ENCODE measurements at regions not wholly inside any gene's neighbourhood (a gene's known extent, or its start where the extent isn't known, plus 50 kb on each side); places are given as distances from the start of the nearest gene placed in this dataset.

DNA sequence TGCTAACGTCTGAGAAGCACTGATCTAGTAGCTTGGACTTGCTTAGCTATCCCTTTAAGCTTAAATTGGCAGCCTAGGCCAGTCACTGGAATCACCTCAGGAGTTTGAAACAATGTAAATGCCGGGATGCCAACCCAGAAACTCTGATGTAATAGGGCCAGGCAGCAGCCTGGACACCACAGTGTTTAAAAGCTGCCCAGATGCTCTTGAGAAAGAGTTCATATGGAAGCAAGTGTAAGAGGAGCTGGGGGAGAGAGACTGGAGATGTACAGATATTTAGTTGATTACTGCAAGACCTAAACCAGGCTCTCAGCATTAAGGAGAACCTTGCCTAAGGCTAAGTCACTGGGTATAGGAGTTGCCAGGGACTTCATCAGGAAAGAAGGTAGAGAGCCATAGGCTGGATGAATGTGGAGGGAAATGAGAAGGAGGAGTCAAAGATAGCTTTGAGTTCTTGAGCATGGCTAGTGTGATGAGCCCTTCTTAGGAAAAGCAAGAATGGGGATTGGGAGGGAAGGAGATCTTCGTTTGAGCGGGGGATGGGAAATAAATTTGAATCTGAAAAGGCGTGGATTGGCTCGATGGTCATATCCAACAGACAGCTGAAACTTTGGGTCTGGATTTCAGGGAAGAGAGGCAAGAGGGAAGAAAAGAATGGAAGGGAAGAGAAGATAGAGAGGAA lies 392.9 kb upstream of the WWC1 start:
- no peak for DNase-seq (ENCODE audit: low read depth)

DNA sequence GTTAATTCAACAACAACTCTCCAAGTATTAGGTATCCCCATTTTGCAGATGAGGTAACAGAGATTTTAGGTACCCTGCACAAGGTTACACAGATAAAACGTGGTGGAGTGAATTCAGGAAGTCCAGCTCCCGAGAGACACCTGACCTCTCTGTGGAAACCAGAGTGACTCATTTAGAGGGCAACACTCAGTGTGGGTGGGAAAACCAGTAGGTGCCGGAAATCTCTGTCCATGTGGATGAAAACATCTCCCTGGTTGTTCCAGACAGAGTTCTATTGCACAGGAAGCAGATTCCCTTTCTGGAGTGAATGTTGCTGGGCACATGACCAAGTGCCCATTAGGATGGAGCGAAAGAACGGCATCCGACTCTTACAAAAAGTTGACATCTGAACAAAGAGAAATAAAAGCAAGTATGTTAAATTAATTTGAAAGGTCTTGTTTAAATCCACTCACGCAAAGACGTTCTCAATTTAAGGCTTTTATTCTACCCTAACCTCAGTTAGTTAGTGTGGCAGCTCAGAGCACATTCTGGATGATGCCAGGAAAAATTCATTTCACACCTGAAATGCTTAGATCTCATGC lies 391.9 kb upstream of the WWC1 start:
- no peak for DNase-seq (ENCODE audit: low read depth)

DNA sequence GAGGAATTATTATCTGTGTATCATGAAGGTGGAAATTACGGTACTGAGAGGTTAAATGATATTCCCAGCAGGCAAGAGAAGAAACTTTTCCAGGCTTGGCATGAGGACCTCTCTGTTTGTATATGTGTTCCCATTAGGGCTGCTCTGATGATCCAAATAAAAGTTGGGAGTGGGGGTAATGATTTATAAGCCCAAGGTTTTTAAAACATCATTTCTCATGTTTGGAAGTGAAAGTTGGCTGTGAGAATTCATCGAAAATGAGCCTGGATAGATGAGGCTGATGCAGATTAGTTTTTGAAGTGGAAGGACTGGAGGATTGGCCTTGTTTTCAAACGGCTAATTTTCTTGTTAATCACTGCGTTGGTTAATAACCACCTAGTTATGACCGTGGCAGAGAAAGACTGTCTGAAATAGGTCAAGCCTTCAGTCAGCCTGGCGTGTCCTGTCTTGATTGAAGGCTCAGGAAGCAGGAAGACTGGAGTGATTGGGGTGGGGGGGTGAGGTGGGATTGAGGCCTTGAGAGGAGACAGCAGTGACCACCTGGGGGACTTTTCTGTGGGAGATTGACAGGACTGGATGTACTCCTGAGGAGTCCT lies 391.0 kb upstream of the WWC1 start:
- DNase-seq (ENCODE audit: low read depth): no peak

GRCh38 chr5:167902298-167902697 lies 389.1 kb upstream of the WWC1 start:
- no peak for DNase-seq (ENCODE audit: low read depth)

DNA sequence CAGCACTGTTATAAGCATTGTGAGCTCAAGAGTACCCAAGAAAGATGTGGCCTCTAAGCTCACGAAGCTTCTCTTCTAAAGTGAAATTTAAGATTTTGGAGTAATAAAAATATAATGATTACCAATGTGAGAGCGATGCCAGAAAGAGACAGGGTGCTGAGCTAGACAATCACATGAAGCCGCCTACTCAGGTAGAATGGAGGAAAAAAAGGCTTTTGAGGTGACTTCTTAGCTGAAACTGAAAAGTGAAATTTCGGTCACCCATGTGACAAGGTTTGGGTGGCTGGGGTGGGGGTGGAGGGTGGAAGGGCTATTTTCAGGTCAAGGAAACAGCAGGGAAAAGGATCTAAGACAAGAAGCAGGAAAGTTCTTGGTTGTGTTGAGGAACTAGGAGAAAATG lies 388.2 kb upstream of the WWC1 start:
- no peak for DNase-seq (ENCODE audit: low read depth)

GRCh38 chr5:167903659-167904058 lies 387.8 kb upstream of the WWC1 start:
- DNase-seq (ENCODE audit: low read depth): no peak

DNA sequence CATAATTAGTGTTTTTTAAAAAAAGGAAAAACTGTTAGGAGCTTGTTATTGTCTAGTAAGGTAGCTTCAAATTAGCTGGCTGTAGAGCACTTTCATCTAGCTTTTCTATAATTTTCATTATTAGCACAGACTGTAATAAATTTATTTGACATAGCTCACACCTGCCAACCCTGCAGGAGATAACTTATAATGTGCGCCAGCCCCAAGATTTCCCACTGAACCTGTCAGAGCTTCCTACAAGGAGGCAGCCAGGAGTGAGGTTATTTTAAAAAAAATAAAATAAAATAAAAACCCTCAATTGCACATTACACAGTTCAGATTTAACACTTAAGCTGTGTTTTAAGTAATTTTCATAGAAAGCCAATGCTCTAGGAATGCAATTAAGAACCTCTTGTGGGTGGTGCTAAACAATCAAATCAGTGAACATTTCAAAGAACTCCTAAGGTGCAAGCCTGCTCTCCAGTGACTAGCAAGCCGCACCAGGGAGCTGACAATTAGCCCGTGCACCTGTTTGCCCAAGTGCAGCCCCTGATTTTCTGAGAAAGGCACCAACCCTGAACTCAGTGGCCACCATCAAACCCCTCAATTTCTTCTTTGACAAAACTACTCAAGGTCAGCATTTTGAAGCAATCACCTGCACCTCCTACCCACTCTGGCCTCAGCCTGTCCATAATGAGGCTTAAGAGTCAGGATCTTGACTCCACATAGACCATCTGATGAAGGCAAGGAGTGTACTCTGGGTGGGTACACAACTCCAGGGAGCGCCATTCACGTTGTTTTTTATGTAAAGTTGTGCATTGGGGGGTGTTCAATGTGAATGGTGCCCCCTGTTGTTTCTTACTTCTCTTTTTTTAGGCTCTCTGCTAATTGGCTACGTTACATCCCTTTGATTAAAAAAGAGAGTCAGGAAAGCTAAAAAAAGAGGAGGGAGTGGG lies 385.3 kb upstream of the WWC1 start:
- DNase-seq (ENCODE audit: low read depth): no peak

DNA sequence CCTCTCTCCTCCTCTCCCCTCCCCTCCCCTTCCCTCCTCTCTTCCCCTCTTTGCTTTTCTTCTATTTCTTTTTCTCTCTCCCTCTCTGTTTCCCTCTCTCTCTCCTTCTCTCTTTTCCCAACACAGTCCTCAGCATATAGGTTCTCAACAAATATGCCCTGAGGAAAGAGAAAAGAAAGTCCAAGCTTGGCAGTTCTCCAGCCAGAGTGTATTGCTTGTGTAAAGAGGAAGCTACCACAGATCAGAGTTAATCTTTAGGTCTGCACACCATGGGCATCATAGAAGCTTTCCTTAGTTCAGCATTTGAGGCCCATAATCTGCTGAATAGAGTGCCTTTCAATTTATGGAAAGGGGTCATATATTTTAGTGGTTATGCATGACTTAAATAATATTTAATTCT lies 382.8 kb upstream of the WWC1 start:
- no peak for DNase-seq (ENCODE audit: low read depth)

- no peak for DNase-seq (ENCODE audit: low read depth)
Measured at GRCh38 chr5:167912941-167913665, 378.3 kb upstream of the WWC1 start.

DNA sequence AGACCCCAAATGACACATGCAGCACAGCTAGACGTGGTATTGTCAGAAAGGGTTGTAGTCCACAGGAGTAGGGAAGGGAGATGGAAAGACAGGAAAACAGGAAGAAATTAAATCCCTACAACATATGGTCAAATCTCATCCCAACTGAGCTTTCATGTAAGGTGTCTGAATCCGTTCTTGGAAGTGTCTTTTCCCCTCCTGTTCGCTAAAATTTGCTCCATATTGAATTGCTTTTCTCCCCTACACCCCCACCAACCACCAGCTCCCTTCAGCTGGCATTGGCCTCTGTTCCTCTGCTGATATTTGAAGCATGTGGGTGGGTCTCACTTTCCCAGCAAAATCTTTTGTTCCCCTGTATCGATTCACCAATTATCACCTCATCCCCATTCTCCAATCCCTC lies 376.2 kb upstream of the WWC1 start:
- DNase-seq (ENCODE audit: low read depth): no peak

- DNase-seq (ENCODE audit: low read depth): no peak
Measured at GRCh38 chr5:167916261-167916691, 375.2 kb upstream of the WWC1 start.

DNA sequence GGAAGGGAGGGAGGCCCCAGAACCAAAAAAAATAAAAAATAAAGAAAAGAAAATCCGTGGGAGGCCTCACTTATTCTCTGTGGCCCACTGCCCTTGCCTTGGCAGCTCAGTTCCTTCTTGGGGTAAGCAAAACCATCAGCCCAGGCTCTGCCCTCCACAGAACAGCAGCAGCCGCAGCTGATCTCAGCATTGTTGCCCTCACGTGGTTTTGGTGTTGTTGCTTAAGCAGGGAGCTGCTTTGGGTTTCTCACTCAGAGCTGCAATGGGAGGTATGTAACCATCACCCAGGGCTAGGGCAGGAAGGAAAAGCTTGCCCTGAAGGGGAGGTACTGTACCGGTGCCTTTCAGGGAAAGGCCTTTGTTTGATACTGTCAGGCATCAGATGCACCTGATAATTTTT lies 374.7 kb upstream of the WWC1 start:
- DNase-seq (ENCODE audit: low read depth): no peak

GRCh38 chr5:167918184-167918812 lies 373.1 kb upstream of the WWC1 start:
- no peak for DNase-seq (ENCODE audit: low read depth)

GRCh38 chr5:167918813-167919483 lies 372.5 kb upstream of the WWC1 start:
- no peak for DNase-seq (ENCODE audit: low read depth)

GRCh38 chr5:167920589-167920988 lies 370.9 kb upstream of the WWC1 start:
- DNase-seq (ENCODE audit: low read depth): no peak

DNA sequence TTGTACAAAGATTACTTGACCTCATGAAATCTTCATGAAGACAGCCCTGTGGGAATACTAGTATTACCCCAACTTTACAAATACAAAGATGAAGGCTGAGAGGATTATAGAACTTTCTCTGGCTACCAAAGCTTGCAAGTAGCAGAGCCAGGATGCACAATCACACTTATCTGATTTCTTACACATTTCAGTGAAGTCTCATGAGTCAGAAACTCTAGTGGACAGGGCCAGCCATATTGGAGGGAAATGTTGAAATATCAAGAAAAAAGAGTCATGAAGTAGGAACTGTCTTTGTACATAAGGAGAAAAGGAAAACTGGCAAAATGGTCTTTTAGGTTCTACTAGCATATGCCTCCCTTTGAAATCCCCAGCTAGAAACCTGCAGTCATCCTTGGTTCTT lies 369.6 kb upstream of the WWC1 start:
- no peak for DNase-seq (ENCODE audit: low read depth)

DNA sequence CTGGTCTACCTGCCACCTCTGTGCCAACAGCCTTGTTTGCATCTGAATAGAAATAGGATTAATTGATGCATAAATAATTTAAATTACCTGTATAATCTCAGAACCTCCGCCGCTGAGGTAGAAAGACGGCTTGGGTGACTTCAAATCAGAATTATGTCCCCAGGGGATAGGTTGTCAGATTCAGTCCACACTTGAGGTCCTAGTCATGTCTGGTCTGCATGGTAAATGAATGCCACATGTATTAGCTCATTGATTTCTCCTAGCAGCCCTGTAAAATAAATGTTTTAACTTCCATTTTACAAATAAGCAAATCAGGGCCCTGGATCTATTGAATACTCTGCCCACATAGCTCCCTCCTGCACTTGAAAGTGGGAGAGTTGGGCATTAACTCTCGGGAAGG lies 368.0 kb upstream of the WWC1 start:
- DNase-seq (ENCODE audit: low read depth): no peak

- DNase-seq (ENCODE audit: low read depth): no peak
Measured at GRCh38 chr5:167929841-167930240, 361.6 kb upstream of the WWC1 start.

GRCh38 chr5:167934551-167934971 lies 356.9 kb upstream of the WWC1 start:
- no peak for DNase-seq (ENCODE audit: low read depth)

DNA sequence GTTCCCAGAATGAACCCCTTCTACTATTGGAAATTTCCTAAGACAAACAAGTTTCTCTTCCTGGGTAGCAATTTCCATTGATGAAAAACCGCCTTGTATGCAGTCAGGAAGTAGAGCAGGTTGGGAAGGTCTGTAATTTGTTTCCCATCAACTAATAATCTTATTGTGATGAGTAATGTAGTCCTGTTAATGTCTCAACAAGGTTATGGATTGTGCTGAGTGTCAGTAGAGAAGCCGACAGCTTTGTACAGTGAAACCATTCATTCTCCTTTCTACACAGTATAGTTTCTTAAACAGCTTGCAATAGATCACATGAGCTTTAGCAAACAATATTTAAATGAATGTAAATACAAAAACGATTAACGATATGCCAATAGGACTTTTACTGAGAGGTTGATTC lies 355.4 kb upstream of the WWC1 start:
- DNase-seq (ENCODE audit: low read depth): no peak

All from stimulated activated CD8-positive, alpha-beta memory T cell treated with anti-CD3 and anti-CD28 coated beads, Interleukin-15, amount 100 ng/mL, for 1 hour (primary cell).